ENCODE measurements at regions not wholly inside any gene's neighbourhood (a gene's known extent, or its start where the extent isn't known, plus 50 kb on each side); places are given as distances from the start of the nearest gene placed in this dataset.

DNA sequence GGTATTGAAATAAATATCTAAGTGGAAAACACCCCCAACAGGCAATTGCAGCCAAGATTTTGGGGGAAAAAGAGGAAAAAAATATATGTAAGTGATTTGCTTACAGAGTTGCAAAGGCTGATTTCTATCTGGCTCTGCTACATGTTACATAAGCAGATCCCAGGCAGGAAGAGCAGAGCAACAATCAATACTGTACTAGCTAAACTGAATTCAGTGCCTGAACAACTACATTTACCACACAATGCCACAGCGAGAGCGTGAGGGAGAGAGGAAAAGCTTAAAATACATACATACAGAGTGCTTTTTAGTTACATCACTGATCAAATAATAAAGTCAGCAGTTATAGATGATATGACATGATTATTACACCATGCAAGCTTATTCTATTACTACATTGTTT is 665.6 kb upstream of the ARGLU1 start:
- peak in 1 of 2 donors; percentile 24 for DNase-seq

DNA sequence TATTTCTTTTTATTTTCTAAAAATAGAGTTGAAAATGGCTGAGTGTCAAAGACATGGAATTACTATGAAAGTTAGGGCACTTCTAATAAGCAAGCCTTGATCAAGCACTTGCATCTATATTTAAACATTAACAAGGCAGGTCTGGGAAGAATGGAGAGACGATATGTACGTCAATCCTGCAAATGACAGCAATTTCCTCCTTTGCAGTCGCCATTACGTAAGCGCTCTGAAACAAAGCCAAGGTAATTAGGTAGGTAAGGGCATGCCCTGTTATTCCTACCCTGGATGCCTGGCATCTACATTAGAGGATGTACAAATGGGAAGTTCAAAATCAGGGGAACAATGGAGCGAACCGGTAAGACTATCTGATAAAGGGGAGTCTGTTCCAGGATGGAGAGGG is 664.0 kb upstream of the ARGLU1 start:
- no peak for DNase-seq

DNA sequence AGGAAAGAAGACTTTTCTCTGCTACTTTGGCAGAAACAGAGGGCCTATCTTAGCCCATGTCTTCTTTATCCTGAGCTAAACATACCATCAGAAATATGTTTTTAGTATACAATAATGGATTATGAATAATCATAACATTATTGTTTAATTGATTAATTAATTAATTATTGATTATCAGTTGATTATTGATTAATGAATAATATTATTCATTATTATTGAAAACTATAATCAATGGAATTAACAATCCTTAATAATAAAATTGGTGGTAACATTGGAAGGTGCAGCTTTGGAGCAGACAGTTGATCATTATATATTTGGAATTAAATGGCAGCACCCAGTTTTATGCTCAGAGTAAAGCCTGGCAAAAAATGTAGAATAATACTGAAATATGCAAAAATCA is 655.9 kb upstream of the ARGLU1 start:
- DNase-seq: no peak

DNA sequence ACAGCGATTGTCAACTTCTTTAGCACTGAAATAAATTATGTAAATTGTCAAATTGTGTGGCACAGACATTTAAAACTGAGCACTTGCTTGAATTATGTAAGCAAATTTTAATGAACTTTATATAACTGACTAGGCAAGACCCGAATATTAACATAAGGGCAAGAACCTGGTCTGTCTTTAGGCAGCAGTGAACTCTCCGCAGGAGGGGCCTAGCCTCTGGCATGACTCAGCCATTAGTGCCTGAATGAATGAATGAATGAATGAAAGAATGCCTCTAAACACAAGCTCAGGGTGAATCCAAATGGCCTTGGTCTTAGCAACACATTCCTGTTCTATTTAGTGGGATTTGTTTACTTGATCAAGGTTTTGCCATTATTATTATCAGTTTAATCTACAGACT is 654.7 kb upstream of the ARGLU1 start:
- no peak for DNase-seq

DNA sequence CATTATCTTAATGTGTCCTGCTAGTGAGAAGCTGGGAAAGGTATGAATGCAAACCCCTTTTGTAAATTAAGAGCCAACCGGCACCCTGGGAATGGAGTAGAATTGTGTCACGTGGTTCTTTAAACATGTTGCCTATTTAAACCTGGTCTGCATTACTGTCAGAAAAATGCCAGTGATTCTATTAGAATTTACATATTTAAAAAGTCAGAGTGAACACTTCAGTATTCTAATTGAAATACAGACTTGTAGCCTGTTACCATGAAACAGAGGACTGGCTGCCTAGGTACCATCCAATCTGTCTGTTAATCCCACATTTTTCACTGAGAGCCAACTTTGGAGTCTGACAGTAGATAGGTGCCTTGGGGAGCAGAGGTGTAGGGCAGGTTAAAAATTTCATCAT is 652.3 kb upstream of the ARGLU1 start:
- no peak for DNase-seq

DNA sequence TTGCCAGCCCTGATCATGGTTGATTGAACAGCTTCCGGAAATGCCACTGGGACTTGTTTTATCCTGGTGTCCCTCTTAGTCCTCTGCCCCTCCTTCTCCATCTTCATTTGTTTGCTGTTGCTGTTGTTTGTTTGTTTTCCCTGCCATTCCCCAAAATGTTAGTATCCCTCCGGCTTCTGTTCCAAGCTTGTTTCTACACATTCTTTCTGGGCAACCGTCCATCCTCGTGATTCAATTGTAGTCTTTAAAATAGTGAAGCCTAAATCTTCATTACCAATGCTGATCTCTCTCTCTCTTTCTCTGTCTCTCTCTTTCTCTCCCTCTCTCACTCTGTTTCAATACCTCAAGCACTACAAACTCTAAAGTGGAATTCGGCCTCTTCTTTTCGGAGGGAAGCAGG is 649.3 kb upstream of the ARGLU1 start:
- DNase-seq: no peak

DNA sequence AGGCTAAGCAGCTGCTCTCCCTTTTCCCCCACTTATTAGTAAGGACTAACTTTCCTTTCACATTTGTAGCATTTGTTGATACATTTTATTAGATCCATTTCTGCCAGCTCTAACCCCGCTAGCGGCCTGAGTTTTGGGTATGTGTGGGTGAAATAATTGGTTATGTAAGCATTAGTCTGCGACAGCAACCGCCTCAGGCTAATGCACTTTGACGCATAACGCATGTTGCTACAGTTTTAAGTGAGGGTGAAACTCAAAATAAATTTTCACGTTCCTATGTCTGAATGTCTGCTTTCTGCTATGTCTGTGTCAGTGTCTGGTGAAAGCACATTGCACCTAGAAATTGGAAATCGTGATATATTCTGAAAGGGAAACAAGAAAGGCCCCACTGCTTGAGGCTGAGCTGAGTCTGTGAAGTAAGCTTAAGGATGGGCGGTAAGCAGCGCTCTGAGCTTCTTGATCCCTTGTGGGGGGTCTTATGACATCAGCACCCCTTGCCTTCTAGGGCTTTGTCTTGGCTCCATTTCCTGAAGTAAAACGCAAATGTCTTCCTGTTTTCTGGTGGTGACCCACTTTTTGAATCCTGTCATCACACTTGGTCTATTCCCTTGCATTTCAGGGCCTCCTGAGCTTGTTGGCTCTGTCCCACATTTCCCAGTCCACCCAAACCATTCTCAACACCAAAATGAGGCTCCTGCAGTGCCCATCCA is 648.3 kb upstream of the ARGLU1 start:
- no peak for DNase-seq

DNA sequence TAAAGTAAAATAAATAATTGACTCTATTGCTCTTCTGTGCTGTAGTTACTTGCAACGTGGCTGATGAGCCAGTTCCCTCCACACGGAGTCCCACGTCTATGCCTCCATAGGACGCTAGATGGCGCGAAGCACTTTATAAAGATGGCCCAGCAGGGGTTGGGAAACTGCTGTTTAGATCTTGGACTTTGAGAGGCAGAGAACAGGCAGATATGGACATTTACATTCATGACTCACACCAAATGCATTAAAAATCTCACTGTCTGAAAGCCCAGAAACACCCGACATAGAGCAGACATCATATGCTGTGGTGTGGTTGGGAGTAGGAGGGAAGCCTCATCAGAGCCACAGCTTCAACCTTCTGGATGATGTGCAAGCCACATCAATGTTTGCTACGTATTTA is 643.1 kb upstream of the ARGLU1 start:
- DNase-seq: peak; percentile 73 to 90

DNA sequence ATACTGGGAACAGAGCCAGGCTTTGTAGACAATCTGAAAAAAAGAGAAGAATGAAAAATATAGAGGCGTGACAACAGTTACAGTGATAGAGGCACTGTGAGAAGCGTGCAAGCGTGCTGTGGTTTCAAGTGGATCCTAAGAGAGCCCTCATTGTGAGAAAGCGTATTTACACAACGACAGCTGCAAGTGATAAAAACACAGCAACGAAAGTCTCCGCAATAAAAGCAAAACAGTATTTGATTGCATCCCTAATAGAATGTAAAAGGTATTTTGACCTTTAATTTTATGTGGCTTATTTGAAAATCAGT is 642.7 kb upstream of the ARGLU1 start:
- DNase-seq: no peak

DNA sequence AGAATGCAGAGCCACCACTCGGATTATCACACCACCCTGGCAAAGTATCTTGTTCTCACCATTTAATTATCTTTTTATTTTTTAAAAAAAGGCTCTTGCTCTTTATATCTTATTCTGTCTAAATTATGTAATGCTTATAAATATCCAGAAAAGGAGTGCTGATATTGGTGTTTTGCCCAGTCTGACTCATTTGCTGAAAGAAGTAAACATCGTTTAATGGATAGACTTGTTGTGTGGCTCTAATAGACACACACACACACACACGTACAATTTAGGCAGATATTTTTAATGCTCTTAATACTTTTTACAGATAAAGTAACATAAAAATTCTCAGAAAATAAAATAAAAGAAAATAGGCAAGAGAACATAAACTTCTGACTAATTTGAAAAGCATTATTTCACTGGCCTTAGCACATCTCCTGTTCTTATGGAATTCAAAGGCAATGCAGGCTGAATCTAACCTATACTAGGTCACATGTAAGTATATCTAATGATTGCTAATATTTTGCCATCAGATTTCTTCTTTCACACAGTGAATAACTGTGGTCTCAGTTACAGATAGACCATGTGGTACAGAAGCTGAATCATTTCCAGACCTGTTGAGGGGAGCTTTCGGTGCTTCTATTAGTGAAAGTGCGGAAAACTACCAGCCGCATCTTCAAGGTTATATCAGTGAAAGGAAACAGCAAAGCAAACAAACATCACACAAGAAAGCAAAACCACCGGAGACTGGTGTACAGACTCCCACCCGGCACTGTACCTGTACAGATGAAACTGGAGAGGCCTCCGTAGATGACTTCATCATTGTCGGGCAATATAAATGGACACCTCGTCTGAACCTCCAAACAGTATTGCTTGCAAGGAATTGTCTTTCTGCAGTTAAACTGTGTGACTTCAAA is 642.1 kb upstream of the ARGLU1 start:
- no peak for DNase-seq

DNA sequence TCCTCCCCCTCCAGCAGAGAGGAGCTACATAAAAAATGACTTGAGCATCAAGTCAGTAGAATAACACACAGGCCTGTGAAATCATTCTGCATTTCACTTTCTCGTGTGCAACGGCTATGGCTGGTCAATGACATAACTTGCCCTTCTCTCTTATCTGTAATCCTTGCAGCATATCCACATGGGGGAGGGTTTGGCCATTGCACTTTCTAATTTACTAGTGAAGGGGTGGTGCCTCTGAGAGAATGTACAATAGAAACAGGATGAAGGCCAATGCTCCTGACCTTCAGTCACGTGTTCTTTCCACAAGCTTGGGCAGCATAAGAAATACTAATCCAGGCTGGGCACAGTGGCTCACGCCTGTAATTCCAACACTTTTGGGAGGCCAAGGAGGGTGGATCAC is 641.0 kb upstream of the ARGLU1 start:
- DNase-seq: no peak

DNA sequence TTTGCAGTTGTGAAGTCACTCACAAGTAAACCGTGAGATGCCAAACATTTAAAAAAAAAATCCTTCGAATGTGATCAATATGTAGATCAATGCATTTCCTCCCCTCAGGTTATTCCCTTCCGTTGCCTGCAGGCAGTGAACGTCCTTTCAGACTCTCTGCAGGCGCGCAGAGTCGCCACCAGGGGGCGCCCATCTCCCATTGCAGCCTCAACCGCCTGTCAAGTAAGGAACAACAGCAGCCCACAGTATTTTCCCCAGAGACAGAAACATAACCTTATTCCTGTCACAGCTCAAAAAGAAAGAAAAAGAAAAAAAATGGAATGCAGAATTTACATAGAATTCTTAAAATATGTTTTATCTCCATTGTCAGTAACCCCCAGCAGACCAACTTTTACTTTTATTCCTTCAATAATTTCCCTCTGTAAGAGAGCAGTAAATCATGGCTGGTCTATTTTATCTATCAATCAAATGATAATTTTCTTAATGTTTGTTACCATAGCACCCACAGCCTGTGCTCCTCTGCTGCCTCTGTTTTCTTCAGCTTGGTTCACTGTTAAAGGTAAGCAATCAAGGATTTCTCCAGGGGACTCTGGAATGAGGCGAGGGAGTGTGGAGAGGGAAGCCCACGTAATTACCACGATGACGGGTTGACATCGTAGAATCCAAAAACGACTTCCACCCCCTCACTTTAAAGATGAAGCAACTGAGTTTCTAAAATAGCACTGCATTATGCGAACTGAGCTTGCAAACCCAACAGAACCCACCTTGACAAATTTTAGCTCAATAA is 637.6 kb upstream of the ARGLU1 start:
- peak; percentile 62 to 72 for DNase-seq

DNA sequence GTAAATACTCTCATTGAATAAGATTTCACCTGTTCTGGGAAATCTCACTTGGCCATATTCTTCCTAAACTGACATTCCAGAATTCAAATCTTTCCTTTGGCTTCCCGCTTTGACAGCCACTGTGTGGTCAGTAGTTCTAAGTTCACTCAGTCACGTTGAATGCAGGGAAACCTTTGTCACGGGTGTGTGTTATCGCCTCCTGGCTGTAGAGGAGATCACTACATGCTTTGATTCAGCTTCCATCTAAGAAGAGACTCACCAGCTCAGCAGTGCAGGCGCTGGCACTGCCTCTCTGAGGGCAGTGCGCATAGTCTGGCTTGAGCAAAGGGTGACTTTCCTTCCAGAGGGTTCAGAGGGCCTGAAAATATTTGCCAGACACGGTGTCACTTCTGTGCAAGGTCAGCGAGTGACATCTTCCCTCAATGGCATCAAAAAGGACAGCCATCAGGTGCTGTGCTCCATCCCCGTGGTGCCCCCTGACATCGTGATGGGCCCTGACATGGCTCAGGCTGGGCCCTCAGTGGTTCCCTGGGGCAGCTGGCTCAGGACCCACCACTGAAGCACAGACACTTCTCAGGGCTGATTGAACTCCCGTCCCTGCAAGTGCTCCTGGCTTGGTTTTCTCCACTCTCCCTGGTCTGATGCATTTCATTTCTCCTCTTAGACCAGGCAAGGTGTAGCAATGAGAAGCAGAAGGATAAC is 635.4 kb upstream of the ARGLU1 start:
- DNase-seq: no peak

DNA sequence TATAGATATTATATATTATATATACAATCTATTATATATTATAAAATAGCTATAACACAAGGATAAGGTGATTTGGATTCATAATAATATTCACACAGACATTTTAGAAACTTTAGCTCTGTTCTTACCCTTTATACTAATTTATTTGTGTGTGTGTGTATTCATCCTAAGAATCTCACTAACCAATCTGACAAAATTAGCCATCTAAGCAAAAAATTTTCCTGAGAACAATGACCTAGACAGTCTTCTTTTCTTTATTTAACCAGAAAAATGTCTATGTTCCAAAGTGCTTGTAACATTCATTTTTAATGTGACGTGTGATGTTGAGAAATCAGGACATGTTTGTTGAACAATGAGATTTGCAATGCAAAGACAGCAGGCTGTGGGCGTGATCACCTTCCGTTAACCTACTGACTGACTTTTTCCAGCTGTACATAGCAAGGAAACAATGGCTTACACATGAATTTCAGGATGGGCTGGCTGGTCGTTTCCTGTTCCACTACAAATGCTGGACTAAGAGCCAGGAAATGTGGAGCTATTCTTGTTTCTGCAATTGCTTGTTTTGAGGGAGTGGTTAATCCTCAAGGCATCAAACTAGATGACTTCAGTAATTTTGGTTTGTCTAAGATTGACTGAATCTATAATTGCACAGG is 634.6 kb upstream of the ARGLU1 start:
- DNase-seq: no peak

DNA sequence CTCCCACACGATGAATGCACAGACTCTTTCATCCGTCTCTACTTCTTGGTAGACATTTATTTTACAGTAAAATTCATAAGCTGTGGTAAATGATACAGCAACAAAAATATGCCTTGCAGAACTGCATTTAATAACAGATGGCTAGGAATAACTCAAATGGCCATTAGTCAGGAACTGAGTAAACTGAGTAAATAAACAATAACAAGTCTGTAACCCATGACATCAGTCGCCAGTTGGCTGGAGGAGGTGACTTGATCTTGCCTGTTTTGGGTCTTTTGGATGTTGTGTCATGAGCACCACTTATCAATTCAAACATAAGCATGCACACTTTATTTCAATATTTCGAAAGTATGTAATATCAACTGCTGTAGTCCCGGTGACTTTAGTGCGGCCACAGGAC is 632.6 kb upstream of the ARGLU1 start:
- DNase-seq: no peak

DNA sequence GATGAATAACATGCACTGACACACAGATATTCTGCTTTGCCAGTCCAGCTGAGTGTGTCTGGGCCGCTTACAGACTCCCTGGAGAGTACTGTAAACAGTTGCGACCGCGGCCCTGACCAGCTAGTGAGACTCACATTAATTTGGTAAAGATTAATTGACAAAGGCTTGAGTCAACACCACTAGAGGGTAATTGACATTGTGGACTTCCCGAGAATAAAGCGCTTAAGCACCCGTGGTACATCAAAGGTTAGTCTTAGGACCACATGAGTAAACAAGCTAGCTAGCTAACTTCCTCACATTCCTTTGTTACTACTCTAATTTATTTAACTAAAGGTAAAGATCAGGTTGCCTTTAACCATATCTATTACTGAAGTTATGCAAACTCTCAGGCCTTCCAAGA is 624.4 kb upstream of the ARGLU1 start:
- no peak for DNase-seq

DNA sequence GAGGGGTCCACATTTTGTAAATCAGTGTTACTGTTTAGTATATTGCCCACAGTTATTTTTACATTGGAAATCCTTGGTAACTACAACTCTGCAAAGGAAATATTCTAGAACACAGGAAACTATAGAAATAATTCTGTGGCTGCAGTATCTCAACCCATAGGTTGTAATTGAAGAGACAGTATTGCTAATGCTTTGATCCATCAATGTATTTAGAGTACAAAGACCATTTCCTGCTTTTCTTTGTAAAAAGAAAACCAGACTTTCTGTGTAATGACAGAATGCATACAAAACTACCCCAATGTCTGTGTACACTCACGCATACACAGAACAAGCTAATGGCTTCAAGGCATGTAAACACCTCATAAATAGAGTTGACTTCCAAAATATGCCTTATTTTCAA is 622.1 kb upstream of the ARGLU1 start:
- no peak for DNase-seq

DNA sequence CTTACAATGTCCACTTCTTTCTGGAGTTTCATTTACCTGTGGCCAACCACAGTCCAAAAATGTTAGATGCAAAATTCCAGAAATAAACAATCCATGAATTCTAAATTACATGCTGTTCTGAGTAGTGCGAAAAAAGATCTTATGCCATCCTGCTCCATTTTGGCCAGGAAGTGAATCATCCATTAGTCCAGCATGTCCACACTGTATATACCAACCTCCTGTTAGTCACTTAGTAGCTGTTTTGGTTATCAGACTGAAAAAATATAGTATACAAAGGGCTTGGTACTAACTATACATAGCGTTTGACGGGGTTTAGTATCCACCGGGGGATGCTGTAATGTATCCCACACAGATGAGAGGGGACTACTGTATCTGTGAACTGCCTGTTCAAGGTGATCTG is 618.0 kb upstream of the ARGLU1 start:
- DNase-seq: no peak

DNA sequence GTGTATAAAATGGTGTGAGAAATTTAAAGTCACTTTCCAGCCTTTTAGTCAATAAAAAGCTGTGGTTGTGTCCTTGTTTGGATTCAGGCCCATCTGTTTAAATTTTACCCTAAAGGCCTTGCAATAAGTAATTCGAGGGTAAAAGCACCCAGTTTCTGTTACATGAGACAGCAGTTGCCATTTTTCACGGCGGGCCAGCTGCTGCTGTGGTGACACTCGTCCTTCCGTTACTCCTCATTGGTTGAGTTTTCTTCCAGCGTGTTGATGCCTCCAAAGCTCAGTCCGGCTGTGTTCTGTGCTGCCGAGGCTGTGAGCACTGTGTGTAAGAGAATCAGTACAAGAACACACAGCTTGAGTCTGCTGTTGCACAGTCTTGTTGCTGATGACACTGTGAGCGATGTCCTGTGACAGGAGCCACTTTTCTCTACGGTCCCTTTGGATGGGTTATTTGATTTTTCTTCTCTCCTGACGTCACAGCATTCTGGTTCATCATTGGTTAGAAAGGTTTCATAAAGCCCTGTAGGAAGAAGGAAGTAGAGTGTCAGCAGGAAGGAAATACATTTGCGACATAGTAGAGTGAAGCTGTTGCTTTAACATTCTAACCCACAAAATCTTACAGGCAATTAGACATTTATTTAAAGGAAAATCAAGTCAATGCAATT is 602.5 kb upstream of the ARGLU1 start:
- DNase-seq: no peak

DNA sequence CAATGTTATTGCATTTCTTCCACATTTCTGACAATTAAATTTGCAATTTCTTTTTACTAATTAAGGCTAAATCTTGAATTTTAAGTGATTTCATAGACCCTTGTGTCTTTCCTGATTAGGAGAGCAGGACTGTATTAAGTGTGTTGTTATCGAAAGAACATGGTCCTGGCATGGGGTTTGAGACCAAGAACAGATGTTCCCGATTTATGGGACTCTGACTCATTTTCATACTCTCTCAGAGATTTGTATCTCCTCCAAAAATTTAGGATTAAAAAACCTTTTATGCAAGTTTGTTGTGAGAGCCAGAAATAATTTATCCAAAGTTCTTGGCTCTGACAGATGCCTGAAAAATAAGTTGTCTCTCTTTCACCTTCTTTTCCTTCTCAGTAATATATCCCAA is 589.3 kb upstream of the ARGLU1 start:
- no peak for DNase-seq

DNA sequence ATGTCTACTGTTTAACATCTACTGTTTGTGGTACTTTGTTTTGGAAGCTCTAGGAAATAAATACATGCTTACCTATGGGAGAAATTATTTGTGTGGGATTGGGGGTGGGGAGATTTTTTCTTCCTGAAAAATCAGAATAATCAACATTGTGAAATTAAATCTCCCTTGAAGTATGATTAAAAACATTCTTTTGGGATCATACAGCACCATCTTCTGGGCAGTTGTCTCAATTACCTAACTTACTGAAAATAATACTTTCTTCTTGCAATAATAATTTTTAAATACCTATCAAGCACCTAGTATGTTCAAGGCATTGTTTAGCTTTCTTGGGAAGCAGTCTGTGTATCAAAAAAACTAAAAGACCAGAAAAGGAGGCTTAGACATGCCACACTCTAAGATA is 576.5 kb upstream of the ARGLU1 start:
- no peak for DNase-seq

DNA sequence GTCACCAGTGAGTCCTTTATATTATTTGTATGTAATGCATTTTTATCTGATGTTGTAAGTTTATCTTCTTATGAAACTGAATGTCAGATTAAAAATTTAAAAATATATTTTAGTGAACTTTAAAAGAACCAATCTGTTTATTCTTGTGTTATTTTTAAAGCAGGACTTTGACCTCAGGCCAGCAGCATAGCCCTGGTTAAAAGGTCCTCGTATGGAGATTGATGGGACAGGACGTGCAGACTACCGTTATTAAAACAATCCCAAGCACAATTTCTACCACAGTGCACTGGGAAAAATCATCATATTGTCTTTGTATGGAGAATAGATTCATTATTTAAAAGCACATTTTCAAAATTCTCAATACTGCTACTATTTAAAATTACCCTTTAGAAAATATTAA is 573.8 kb upstream of the ARGLU1 start:
- DNase-seq: no peak
